A549 (cell line): ENCODE measurements at regions not wholly inside any gene's neighbourhood (a gene's known extent, or its start where the extent isn't known, plus 50 kb on each side); places are given as distances from the start of the nearest gene placed in this dataset.

Experiments used
- BHLHE40 ChIP-seq: IDR thresholded peaks from 2 replicates; pipeline ENCODE4 v1.6.1; 2012; ENCODE audit warnings: low read depth, low read length, inconsistent platforms
- CHD2 ChIP-seq: fragments of 150-350 bp; IDR thresholded peaks from 2 replicates; pipeline ENCODE4 v1.6.1; 2014; ENCODE audit warnings: low read length; ENCODE audit not compliant: partially characterized antibody
- EHMT2 ChIP-seq: fragments of 200-600 bp; sonication (generic); IDR thresholded peaks from 2 replicates; pipeline ENCODE4 v1.6.1; 2016; ENCODE audit warnings: antibody characterized with exemption, low read depth, mild to moderate bottlenecking, moderate library complexity
- FOXS1 ChIP-seq: fragments of 250-450 bp; sonication (Bioruptor Pico); IDR thresholded peaks from 2 replicates; pipeline ENCODE4 v1.5.0; 2020; ENCODE audit warnings: mild to moderate bottlenecking, moderate library complexity
- MYC ChIP-seq: IDR thresholded peaks from 2 replicates; pipeline ENCODE4 v1.6.1; 2012; ENCODE audit warnings: mild to moderate bottlenecking, inconsistent platforms, low read length, improper control_type of control experiment, borderline replicate concordance
- NFE2L2 ChIP-seq: fragments of 150-350 bp; conservative IDR thresholded peaks from 2 replicates; pipeline ENCODE4 v1.6.1; 2014; ENCODE audit warnings: low read length
- PBX3 ChIP-seq: IDR thresholded peaks from 2 replicates; pipeline ENCODE4 v1.6.1; 2012
- PHF8 ChIP-seq: fragments of 200-600 bp; sonication (generic); IDR thresholded peaks from 2 replicates; pipeline ENCODE4 v1.6.1; 2016; ENCODE audit warnings: low read depth, mild to moderate bottlenecking, antibody characterized with exemption, moderate library complexity, borderline replicate concordance
- POLR2A ChIP-seq: IDR thresholded peaks from 2 replicates; pipeline ENCODE4 v1.6.1; 2012; ENCODE audit warnings: mild to moderate bottlenecking, low read length
- RAD21 ChIP-seq, 2 experiments: fragments of >200 bp in 1 of 2; sonication (Bioruptor Twin) in 1 of 2; formaldehyde crosslinking in 1 of 2; IDR thresholded peaks in 1 of 2; conservative IDR thresholded peaks in 1 of 2; 2 replicates in 1 of 2; 3 replicates in 1 of 2; pipeline ENCODE4 v1.6.1; 2012 to 2018; ENCODE audit warnings: inconsistent platforms in 1 of 2
- TF ChIP-seq, protein P1 (sequence below): fragments of >200 bp; sonication (Bioruptor Twin); formaldehyde crosslinking; IDR thresholded peaks from 3 replicates; pipeline ENCODE4 v1.5.1; 2016
- TF ChIP-seq, protein P2 (sequence below): fragments of 450-650 bp; IDR thresholded peaks from 2 replicates; pipeline ENCODE4 v1.6.1; 2014; ENCODE audit warnings: antibody characterized with exemption

- TF ChIP-seq PHF8 (no peak), POLR2A (no peak), BHLHE40 (no peak), NFE2L2 (no peak), FOXS1 (CRISPR knock-in tag) (no peak), PBX3 (no peak), EHMT2 (no peak), CHD2 (no peak), RAD21 (conservative IDR thresholded peaks at IDR 0.05 in 1 of 2, IDR thresholded peaks at IDR 0.05 in 1 of 2) (no peak), MYC (no peak)
- TF ChIP-seq, protein P1, sequence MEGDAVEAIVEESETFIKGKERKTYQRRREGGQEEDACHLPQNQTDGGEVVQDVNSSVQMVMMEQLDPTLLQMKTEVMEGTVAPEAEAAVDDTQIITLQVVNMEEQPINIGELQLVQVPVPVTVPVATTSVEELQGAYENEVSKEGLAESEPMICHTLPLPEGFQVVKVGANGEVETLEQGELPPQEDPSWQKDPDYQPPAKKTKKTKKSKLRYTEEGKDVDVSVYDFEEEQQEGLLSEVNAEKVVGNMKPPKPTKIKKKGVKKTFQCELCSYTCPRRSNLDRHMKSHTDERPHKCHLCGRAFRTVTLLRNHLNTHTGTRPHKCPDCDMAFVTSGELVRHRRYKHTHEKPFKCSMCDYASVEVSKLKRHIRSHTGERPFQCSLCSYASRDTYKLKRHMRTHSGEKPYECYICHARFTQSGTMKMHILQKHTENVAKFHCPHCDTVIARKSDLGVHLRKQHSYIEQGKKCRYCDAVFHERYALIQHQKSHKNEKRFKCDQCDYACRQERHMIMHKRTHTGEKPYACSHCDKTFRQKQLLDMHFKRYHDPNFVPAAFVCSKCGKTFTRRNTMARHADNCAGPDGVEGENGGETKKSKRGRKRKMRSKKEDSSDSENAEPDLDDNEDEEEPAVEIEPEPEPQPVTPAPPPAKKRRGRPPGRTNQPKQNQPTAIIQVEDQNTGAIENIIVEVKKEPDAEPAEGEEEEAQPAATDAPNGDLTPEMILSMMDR: no peak
- TF ChIP-seq, protein P2, sequence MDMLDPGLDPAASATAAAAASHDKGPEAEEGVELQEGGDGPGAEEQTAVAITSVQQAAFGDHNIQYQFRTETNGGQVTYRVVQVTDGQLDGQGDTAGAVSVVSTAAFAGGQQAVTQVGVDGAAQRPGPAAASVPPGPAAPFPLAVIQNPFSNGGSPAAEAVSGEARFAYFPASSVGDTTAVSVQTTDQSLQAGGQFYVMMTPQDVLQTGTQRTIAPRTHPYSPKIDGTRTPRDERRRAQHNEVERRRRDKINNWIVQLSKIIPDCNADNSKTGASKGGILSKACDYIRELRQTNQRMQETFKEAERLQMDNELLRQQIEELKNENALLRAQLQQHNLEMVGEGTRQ: no peak
Observed at GRCh38 chr13:72170571-72170970, 303.6 kb upstream of the DACH1 start.
